Colonic mucosa (tissue), 4 donors: ENCODE measurements at regions not wholly inside any gene's neighbourhood (a gene's known extent, or its start where the extent isn't known, plus 50 kb on each side); places are given as distances from the start of the nearest gene placed in this dataset.

ENCODE experiments used
- DNase-seq: peaks from one replicate; pipeline ENCODE4 v3.0.0-alpha.2; 2020
- H3K27ac ChIP-seq: fragments of 200-600 bp; one replicate; pipeline ENCODE4 v1.8.0; 2021
- H3K27me3 ChIP-seq: fragments of 200-600 bp; one replicate; pipeline ENCODE4 v1.8.0; 2021
- H3K36me3 ChIP-seq: fragments of 200-600 bp; one replicate; pipeline ENCODE4 v1.8.0; 2021
- H3K4me1 ChIP-seq: fragments of 200-600 bp; one replicate; pipeline ENCODE4 v1.8.0; 2021; ENCODE audit warnings: mild to moderate bottlenecking
- H3K4me3 ChIP-seq: fragments of 200-600 bp; one replicate; pipeline ENCODE4 v1.8.0; 2021
- H3K9ac ChIP-seq, 2 donors: one replicate each; pipeline ENCODE4 v1.7.0; 2013; ENCODE audit warnings: control low read depth in 2 of 2, low read depth in 2 of 2, low read length in 2 of 2
- H3K9me3 ChIP-seq: fragments of 200-600 bp; one replicate; pipeline ENCODE4 v1.8.0; 2021
- intact Hi-C: fragments of 100-400 bp; cut with DNase I; formaldehyde crosslinking; loops from one replicate; pipeline ENCODE4 v1.14.1; 2022
- TF ChIP-seq, protein P1 (sequence below): fragments of 200-600 bp; IDR thresholded peaks from one replicate; pipeline ENCODE4 v1.8.0; 2022; ENCODE audit warnings: antibody characterized with exemption, mild to moderate bottlenecking
- donor health status: healthy.
- donor health status: DM: no; HTN: no; CAD: no.
- donor health status: DM: no; HTN: no; CAD: no.

DNA sequence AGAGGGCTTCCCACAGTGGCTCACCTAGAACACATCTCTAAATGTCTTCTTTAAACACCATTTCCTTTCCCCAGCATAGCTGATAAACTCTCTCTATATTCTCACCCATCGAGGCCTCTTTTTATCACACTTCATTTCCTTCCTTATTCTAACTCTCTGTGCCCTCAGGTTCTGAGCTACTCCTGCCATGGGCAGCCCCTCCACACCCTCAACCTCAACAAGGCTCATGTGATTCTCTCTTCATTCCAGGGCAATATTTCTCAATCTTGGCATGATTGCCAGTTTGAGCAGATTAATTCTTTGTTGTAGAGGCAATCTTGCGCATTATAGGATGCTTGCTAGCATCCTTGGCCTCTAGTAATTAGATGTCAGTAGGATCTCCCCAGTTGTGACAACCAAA is 999.1 kb downstream of the TSN start:
- no peaks in the 10 kb centered on the region for H3K36me3 ChIP-seq
- intact Hi-C loops: no loop called here
- no peaks in the 10 kb centered on the region for H3K9me3 ChIP-seq
- no peak for DNase-seq
- no peak overlapping the region for H3K9ac ChIP-seq
- TF ChIP-seq, protein P1, sequence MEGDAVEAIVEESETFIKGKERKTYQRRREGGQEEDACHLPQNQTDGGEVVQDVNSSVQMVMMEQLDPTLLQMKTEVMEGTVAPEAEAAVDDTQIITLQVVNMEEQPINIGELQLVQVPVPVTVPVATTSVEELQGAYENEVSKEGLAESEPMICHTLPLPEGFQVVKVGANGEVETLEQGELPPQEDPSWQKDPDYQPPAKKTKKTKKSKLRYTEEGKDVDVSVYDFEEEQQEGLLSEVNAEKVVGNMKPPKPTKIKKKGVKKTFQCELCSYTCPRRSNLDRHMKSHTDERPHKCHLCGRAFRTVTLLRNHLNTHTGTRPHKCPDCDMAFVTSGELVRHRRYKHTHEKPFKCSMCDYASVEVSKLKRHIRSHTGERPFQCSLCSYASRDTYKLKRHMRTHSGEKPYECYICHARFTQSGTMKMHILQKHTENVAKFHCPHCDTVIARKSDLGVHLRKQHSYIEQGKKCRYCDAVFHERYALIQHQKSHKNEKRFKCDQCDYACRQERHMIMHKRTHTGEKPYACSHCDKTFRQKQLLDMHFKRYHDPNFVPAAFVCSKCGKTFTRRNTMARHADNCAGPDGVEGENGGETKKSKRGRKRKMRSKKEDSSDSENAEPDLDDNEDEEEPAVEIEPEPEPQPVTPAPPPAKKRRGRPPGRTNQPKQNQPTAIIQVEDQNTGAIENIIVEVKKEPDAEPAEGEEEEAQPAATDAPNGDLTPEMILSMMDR: no peak
- H3K4me3 ChIP-seq: no peak overlapping the region
- no peak overlapping the region for H3K27ac ChIP-seq
- H3K27me3 ChIP-seq: no peaks in the 10 kb centered on the region
- no peaks in the 10 kb centered on the region for H3K4me1 ChIP-seq

DNA sequence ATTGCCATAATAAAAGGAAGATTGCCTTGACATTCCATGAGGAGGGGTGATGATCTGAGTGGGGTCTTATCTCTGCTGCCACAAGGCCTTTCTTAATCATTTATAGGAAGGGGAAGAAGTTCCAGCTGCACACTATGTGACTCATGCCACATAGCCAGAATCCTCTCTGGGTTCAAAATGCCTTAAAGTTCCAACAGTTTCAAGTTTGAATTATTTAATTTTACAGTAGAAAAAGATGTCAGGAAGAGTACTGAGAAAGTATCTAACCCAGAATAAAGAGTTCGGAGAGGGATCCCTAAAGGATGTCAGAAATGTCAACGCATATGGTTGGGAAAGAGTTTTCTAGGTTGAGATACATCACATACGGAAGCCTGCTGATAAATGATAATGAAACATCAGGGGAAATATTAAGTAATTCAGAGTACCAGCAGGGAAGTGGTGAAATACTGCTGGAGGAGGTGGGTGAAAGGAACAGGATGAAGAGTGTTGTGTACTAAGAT is 999.9 kb downstream of the TSN start:
- TF ChIP-seq, protein P1: no peak
- Histone ChIP-seq H3K36me3 (no peaks in the 10 kb centered on the region), H3K27ac (no peak overlapping the region), H3K9ac (no peak overlapping the region), H3K4me3 (no peak overlapping the region), H3K9me3 (no peaks in the 10 kb centered on the region), H3K4me1 (no peaks in the 10 kb centered on the region), H3K27me3 (no peaks in the 10 kb centered on the region)
- DNase-seq: no peak
- intact Hi-C loops: no loop called here

DNA sequence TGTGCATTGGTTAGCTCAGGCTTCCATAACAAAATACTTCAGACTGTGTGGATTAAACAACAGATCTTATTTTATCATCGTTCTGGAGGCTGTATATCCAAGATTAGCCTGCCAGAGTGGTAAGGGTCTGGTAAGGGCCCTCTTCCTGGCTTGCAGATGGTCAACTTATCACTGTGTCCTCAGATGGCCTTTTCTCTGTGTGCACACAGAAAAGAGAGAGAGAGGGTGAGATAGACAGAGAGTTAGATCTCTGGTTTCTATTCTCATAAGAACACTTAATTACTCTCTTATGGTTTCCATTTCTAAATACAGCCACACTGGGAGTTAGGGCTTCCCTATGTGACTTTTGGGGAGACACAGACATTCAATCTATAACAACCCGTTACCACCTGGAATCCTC is 1003.5 kb downstream of the TSN start:
- no peaks in the 10 kb centered on the region for H3K27me3 ChIP-seq
- TF ChIP-seq, protein P1: no peak

DNA sequence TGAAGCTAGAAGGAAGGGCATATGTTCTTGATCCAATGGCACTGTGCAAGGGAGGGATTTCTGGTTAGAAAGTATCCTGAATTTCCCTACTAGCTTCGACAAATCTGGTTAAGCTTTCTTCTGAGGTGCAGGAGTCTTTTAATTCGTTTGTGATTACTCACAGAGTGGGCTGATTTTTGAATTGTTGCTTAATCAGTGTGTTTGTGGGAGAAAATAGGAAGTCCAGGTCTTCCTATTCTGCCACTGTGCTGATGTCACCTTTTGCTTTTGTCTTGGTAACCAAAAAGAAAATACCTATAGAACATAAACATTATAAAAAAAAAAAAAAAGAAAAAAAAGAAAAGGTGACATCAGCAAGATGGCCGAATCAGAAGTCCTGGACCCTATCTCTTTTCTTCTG is 1008.6 kb downstream of the TSN start:
- intact Hi-C loops: no loop called here
- Histone ChIP-seq H3K4me3 (no peak overlapping the region), H3K27me3 (no peaks in the 10 kb centered on the region), H3K9me3 (no peaks in the 10 kb centered on the region), H3K36me3 (no peaks in the 10 kb centered on the region), H3K4me1 (no peaks in the 10 kb centered on the region), H3K27ac (no peak overlapping the region), H3K9ac (no peak overlapping the region)
- DNase-seq: no peak
- TF ChIP-seq, protein P1: no peak

More for the DNA sequence above, 1003.5 kb downstream of the TSN start:
- intact Hi-C loops: no loop called here
- no peaks in the 10 kb centered on the region for H3K9me3 ChIP-seq
- H3K27ac ChIP-seq: no peak overlapping the region
- H3K4me1 ChIP-seq: no peaks in the 10 kb centered on the region
- H3K9ac ChIP-seq: no peak overlapping the region
- H3K4me3 ChIP-seq: no peak overlapping the region
- H3K36me3 ChIP-seq: no peaks in the 10 kb centered on the region
- DNase-seq: no peak

DNA sequence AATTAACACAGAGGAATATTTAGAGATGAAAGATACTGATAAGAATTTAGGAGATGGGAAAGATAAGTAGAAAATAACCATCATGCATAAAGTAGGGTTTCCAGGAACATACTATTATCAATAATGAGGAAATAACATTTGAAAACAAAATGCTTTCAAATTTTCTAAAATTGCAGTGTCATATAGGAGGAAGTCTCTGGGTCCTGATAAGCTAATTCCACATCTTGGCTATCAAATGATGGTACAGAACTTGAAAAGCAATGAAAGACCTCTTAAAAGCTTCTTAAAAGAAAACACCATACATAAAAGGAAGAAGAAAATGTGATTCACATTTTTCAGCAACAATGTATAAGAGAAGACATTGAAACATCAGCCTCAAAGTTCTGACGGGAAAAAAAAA is 1024.8 kb downstream of the TSN start:
- intact Hi-C loops: no loop called here
- H3K27me3 ChIP-seq: no peaks in the 10 kb centered on the region
- no peaks in the 10 kb centered on the region for H3K36me3 ChIP-seq
- TF ChIP-seq, protein P1: no peak
- DNase-seq: no peak
- no peak overlapping the region for H3K4me3 ChIP-seq
- no peaks in the 10 kb centered on the region for H3K4me1 ChIP-seq
- no peak overlapping the region for H3K27ac ChIP-seq
- H3K9ac ChIP-seq: no peak overlapping the region
- H3K9me3 ChIP-seq: no peaks in the 10 kb centered on the region

DNA sequence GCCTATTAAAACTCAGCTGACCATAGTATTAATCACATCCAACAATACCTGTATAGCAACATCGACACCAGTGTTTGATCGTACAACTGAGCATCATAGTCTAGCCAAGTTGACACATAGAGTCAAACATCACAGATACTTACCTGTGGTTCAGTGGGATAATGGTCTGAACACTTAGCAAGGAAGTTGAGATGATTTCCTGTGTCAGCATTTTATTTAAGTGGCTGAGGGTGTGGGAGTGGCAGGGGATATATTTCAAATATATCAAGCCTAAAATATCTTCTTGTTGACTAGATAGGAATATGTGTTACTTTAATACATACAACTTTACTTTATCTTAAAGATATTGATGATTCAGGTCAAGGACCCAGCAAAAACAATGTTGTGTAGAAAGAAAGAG is 1038.6 kb downstream of the TSN start:
- intact Hi-C loops: no loop called here
- Histone ChIP-seq H3K9ac (no peak overlapping the region), H3K4me1 (no peaks in the 10 kb centered on the region), H3K36me3 (no peaks in the 10 kb centered on the region), H3K27me3 (no peaks in the 10 kb centered on the region), H3K27ac (no peak overlapping the region), H3K4me3 (no peak overlapping the region), H3K9me3 (no peaks in the 10 kb centered on the region)
- no peak for DNase-seq
- TF ChIP-seq, protein P1: no peak
